ENCODE measurements at regions not wholly inside any gene's neighbourhood (a gene's known extent, or its start where the extent isn't known, plus 50 kb on each side); places are given as distances from the start of the nearest gene placed in this dataset.

DNA sequence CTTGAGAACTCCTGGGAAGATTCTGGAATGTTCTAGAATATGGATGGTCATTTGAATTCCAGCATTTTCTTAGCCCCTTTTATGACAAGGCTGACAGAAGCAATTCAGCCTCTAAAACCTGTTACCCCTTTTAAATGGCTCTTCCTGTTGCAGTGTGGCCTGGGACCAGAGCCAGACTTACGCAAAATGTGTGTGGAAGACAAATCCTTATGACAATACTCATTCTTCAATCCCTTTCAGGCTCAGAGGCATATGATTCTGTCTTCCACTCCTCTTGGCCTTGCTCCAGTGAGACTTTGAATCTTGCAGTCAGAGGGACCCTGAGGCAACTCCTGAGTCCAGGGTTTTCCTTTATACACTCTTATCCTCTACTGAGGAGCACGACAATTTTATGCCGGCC is 287.0 kb downstream of the CLIC5 start:
- no peaks in the 10 kb centered on the region for H4K20me1 ChIP-seq (replicated peaks; ENCODE audit: control insufficient read depth, extremely low read depth, insufficient read depth, low read length)
- intact Hi-C loops (cut with micrococcal nuclease): no loop called here
- ChIA-PET POLR2A (no interaction called here), CTCF (no interaction called here)
- H2AFZ ChIP-seq (ENCODE audit: low read depth, low read length): no peak overlapping the region
- BruUV-seq (replicated peaks): no TSS peak
- H3K4me3 ChIP-seq (replicated peaks in 1 of 3; ENCODE audit: insufficient read depth in 1 of 3, low read depth in 1 of 3, low read length in 3 of 3): no peak overlapping the region
- H3K9me3 ChIP-seq (replicated peaks; ENCODE audit: control insufficient read depth, insufficient read depth, low read length): no peaks in the 10 kb centered on the region
- no peak overlapping the region for H3K4me2 ChIP-seq (ENCODE audit: insufficient read depth, low read length)
- FAIRE-seq (no peak), DNase-seq (ENCODE audit: low read depth, low spot score) (no peak)
- H3K36me3 ChIP-seq (ENCODE audit: control insufficient read depth in 2 of 2, extremely low read depth in 1 of 2, insufficient read depth in 2 of 2, low read length in 2 of 2): no peaks in the 10 kb centered on the region
- dilution Hi-C loops (cut with MboI; ENCODE audit: extremely low pct_ligation_motif_present, low sequenced_read_pairs): no loop called here
- TF ChIP-seq FOS (IDR thresholded peaks at IDR 0.05; ENCODE audit: borderline replicate concordance, insufficient read depth, low read length) (no peak), MAX (IDR thresholded peaks at IDR 0.05; ENCODE audit: insufficient read depth, insufficient read length) (no peak), MYC (IDR thresholded peaks at IDR 0.05; ENCODE audit: low read depth, low read length) (no peak), POLR2AphosphoS5 (IDR thresholded peaks at IDR 0.05; ENCODE audit: insufficient read depth, low read depth, low read length) (no peak), GATA2 (IDR thresholded peaks at IDR 0.05; ENCODE audit: insufficient read depth, insufficient read length, low read depth, low read length) (no peak), JUN (IDR thresholded peaks at IDR 0.05; ENCODE audit: borderline replicate concordance, insufficient read depth, insufficient read length, low read depth) (no peak), EZH2 (IDR thresholded peaks at IDR 0.05; ENCODE audit: borderline replicate concordance, low read depth, low read length, severe bottlenecking) (no peak), POLR2A (IDR thresholded peaks at IDR 0.05; ENCODE audit: low read depth, low read length) (no peak)
- TF ChIP-seq, protein P1, sequence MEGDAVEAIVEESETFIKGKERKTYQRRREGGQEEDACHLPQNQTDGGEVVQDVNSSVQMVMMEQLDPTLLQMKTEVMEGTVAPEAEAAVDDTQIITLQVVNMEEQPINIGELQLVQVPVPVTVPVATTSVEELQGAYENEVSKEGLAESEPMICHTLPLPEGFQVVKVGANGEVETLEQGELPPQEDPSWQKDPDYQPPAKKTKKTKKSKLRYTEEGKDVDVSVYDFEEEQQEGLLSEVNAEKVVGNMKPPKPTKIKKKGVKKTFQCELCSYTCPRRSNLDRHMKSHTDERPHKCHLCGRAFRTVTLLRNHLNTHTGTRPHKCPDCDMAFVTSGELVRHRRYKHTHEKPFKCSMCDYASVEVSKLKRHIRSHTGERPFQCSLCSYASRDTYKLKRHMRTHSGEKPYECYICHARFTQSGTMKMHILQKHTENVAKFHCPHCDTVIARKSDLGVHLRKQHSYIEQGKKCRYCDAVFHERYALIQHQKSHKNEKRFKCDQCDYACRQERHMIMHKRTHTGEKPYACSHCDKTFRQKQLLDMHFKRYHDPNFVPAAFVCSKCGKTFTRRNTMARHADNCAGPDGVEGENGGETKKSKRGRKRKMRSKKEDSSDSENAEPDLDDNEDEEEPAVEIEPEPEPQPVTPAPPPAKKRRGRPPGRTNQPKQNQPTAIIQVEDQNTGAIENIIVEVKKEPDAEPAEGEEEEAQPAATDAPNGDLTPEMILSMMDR (IDR thresholded peaks at IDR 0.05; ENCODE audit: extremely low read depth in 1 of 2, insufficient read depth in 1 of 2, low read depth in 1 of 2, low read length in 2 of 2): no peak
- H3K79me2 ChIP-seq (ENCODE audit: control insufficient read depth, insufficient read depth, low read length): no peaks in the 10 kb centered on the region
- H3K27me3 ChIP-seq (ENCODE audit: control insufficient read depth in 2 of 2, insufficient read depth in 2 of 2, low read length in 2 of 2): no peaks in the 10 kb centered on the region
- no peaks in the 10 kb centered on the region for H3K4me1 ChIP-seq (ENCODE audit: control insufficient read depth, extremely low read depth, insufficient read depth, low read length)
- no peak overlapping the region for H3K9ac ChIP-seq (replicated peaks; ENCODE audit: extremely low read depth, insufficient read depth, low read length)
- H3K27ac ChIP-seq (ENCODE audit: insufficient read depth, low read depth, low read length): no peak overlapping the region
- no peaks in the 10 kb centered on the region for H3K9me1 ChIP-seq (replicated peaks; ENCODE audit: control insufficient read depth, extremely low read depth, insufficient read depth, low read length)

All from endothelial cell of umbilical vein (primary cell).